ENCODE measurements at regions not wholly inside any gene's neighbourhood (a gene's known extent, or its start where the extent isn't known, plus 50 kb on each side); places are given as distances from the start of the nearest gene placed in this dataset.

DNA sequence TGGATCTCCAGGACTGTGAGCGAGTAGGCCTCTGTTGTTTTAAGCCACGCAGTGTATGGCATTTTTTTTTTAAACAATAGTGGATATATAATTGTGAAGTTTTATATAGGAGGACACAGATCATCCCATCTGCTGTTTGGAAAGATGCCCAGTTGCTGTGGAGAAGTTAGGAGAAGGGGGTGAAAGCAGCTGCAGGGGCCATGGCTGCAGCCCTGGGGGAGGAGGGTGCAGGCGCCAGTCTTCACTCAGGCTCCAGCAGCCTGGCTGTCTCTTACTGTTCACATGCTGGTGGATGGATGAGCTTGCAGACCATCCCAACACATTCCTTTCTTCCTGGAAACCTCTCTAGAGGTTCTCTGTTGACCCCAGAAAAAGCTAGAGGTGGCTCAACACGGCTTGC is 242.3 kb downstream of the TEX29 start:
- TF ChIP-seq, protein P1, sequence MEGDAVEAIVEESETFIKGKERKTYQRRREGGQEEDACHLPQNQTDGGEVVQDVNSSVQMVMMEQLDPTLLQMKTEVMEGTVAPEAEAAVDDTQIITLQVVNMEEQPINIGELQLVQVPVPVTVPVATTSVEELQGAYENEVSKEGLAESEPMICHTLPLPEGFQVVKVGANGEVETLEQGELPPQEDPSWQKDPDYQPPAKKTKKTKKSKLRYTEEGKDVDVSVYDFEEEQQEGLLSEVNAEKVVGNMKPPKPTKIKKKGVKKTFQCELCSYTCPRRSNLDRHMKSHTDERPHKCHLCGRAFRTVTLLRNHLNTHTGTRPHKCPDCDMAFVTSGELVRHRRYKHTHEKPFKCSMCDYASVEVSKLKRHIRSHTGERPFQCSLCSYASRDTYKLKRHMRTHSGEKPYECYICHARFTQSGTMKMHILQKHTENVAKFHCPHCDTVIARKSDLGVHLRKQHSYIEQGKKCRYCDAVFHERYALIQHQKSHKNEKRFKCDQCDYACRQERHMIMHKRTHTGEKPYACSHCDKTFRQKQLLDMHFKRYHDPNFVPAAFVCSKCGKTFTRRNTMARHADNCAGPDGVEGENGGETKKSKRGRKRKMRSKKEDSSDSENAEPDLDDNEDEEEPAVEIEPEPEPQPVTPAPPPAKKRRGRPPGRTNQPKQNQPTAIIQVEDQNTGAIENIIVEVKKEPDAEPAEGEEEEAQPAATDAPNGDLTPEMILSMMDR (IDR thresholded peaks at IDR 0.05) = no peak
- TF ChIP-seq EP300 (IDR thresholded peaks at IDR 0.05) = no peak

Data from ovary (tissue), 3 donors.